ENCODE measurements at regions not wholly inside any gene's neighbourhood (a gene's known extent, or its start where the extent isn't known, plus 50 kb on each side); places are given as distances from the start of the nearest gene placed in this dataset.

DNA sequence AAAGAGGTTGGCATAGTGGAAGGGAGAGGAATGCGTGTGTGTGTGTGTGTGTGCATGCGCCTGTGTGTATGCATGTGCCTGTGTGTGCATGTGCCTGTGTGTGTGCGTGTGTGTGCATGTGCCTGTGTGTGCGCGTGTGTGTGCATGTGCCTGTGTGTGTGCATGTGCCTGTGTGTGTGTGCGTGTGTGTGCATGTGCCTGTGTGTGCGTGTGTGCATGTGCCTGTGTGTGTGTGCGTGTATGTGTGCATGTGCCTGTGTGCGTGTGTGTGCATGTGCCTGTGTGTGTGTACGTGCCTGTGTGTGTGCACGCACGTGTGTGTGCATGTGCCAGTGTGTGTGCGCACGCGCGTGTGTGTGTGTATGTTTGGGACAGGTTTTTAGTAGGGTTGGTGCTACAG is 205.1 kb downstream of the MEMO1 start:
- Mint-ChIP-seq H3K27me3 (ENCODE audit: insufficient read depth, low read depth, poor library complexity) (no peaks in the 10 kb centered on the region), H3K36me3 (ENCODE audit: low read depth) (no peaks in the 10 kb centered on the region), H3K4me1 (peaks cover 2% of the 10 kb centered on the region; the same call in 2 of the 3 replicates), H3K9me3 (peaks cover 9% of the 10 kb centered on the region; the same call in 2 of the 3 replicates), H3K4me3 (no peak overlapping the region), H3K27ac (no peak overlapping the region)
- ATAC-seq (no peak), DNase-seq (ENCODE audit: low spot score) (no peak)
- no peak for TF ChIP-seq EZH2phosphoT487 (IDR thresholded peaks at IDR 0.05; ENCODE audit: unreplicated experiment)
- TF ChIP-seq JUNB (IDR thresholded peaks at IDR 0.05; ENCODE audit: unreplicated experiment) = no peak
- no peak for TF ChIP-seq ZNF462 (CRISPR knock-in tag; IDR thresholded peaks at IDR 0.05)
- no peak for TF ChIP-seq NANOG (IDR thresholded peaks at IDR 0.05; ENCODE audit: borderline replicate concordance)
- TF ChIP-seq CREB1 (CRISPR knock-in tag; IDR thresholded peaks at IDR 0.05; ENCODE audit: low read depth) = no peak
- no peak for TF ChIP-seq REST (IDR thresholded peaks at IDR 0.05; ENCODE audit: unreplicated experiment)
- TF ChIP-seq ZNF331 (CRISPR knock-in tag; IDR thresholded peaks at IDR 0.05; ENCODE audit: low read depth) = no peak
- TF ChIP-seq, protein P1, sequence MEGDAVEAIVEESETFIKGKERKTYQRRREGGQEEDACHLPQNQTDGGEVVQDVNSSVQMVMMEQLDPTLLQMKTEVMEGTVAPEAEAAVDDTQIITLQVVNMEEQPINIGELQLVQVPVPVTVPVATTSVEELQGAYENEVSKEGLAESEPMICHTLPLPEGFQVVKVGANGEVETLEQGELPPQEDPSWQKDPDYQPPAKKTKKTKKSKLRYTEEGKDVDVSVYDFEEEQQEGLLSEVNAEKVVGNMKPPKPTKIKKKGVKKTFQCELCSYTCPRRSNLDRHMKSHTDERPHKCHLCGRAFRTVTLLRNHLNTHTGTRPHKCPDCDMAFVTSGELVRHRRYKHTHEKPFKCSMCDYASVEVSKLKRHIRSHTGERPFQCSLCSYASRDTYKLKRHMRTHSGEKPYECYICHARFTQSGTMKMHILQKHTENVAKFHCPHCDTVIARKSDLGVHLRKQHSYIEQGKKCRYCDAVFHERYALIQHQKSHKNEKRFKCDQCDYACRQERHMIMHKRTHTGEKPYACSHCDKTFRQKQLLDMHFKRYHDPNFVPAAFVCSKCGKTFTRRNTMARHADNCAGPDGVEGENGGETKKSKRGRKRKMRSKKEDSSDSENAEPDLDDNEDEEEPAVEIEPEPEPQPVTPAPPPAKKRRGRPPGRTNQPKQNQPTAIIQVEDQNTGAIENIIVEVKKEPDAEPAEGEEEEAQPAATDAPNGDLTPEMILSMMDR (conservative IDR thresholded peaks at IDR 0.05; ENCODE audit: low read depth in 2 of 2) = no peak
- H3K36me3 ChIP-seq (ENCODE audit: insufficient read depth) = no peaks in the 10 kb centered on the region
- no peaks in the 10 kb centered on the region for H3K79me2 ChIP-seq (replicated peaks; ENCODE audit: insufficient read depth)
- H3K9me2 ChIP-seq (ENCODE audit: insufficient read depth) = no peaks in the 10 kb centered on the region
- no peaks in the 10 kb centered on the region for H3K27me3 ChIP-seq (ENCODE audit: insufficient read depth)
- H3K4me2 ChIP-seq = no peak overlapping the region
- H3K4me3 ChIP-seq = no peak overlapping the region
- no peak overlapping the region for H2AFZ ChIP-seq
- no peaks in the 10 kb centered on the region for H3F3A ChIP-seq (replicated peaks; ENCODE audit: low read depth)
- no peaks in the 10 kb centered on the region for H3K4me1 ChIP-seq (ENCODE audit: insufficient read depth)
- H3K27ac ChIP-seq (ENCODE audit: low read depth) = no peak overlapping the region
- no peaks in the 10 kb centered on the region for H4K20me1 ChIP-seq (replicated peaks; ENCODE audit: insufficient read depth)
